NCI-H82 (cell line): ENCODE measurements at regions not wholly inside any gene's neighbourhood (a gene's known extent, or its start where the extent isn't known, plus 50 kb on each side); places are given as distances from the start of the nearest gene placed in this dataset.

ENCODE experiments used
- DNase-seq: peaks from one replicate; lab custom pipeline; 2025; lab: John Stamatoyannopoulos, UW

DNA sequence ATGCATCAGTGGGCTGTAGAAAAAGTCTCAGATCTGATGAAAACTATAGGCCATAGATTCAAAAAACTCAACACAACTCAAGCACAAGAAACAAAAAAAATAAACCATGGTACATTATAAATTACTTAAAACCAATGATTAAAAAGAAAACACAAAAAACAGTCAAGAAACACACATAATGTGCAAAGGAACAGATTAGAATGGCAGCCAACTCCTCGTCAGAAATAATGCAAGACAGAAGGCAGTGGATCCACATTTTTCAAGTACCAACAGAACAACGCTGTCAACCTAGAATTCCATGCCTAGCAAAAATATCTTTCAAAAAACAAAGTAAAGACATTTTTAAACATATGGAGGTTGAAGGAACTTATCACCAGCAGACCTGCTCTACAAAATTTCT, 69.7 kb downstream of the PSMB1 start:
- DNase-seq: no peak

DNA sequence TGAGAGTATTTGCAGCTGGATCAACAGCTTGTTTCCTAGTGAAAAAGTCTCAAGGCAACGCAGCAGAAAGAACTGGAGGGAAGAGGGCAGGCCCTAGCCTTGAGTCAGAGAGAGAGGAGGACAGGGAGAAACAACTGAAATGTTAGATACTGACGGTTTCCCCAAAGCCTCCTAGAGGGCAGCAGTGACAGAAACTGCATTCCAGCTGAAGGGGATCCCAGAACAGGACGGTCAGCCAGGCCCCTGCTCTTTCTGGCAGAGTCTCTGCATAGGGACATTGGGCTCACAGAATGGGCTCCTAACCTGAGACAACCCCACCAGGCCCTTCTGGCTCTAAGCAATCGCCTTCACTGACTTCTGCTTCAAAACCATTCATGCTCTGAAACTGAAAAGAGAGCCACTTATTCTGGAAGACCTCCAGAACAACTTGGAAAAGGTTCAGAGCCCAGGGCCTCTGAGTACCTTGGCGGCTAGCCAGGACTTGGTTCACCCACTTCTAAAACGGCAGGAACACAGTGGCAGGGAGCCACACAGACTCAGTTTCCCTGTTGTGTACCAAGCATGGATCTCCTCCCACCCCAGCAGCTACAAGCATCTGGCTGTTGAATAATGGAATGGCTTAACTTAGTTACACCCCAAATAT, 72.9 kb downstream of the PSMB1 start:
- no peak for DNase-seq

GRCh38 chr6:170476360-170476759, 76.7 kb downstream of the PSMB1 start:
- no peak for DNase-seq

GRCh38 chr6:170475118-170475517, 78.0 kb downstream of the PSMB1 start:
- no peak for DNase-seq

GRCh38 chr6:170473801-170474200, 79.3 kb downstream of the PSMB1 start:
- no peak for DNase-seq

DNA sequence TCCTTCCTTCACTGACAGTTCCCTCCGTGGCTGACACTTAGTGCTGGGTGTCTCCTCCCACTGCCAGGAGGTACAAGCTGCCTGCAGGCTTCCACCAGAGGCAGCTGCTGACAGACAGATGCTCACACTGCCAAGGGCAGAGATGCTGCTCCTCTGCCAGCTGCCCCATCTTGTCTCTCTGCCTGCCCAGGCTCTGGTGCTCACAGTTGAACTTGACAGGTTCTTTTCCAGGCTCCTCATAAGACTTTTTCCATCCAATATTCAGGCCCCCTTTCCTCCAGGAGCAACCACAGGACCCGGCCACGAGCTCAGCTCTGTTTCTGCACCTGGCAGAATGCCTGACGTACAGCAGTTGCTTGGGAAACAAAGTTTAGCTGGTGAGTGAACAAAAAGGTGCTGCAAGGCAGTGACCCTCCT, 79.8 kb downstream of the PSMB1 start:
- peak; percentile 54 for DNase-seq

GRCh38 chr6:170471491-170471890, 81.6 kb downstream of the PSMB1 start:
- no peak for DNase-seq

DNA sequence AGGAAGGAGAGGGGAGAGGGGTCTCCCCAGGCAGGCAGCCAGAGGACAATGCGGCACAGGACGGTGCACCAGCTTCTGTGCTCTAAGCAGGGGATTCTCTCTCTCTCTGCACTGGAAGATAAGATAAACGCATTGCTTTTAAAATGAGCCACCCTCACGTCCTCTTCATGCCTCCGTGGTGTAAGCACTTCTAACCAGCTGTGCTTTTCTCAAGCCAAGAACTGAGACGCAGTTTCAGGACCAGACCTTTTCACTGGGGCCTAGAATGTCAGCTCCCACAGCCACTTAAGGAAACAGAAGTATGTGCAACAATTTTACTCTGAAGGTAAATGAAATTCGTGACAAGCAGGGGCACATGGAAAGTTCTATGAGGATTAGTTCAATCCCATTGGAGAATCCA, 82.4 kb downstream of the PSMB1 start:
- DNase-seq: no peak

DNA sequence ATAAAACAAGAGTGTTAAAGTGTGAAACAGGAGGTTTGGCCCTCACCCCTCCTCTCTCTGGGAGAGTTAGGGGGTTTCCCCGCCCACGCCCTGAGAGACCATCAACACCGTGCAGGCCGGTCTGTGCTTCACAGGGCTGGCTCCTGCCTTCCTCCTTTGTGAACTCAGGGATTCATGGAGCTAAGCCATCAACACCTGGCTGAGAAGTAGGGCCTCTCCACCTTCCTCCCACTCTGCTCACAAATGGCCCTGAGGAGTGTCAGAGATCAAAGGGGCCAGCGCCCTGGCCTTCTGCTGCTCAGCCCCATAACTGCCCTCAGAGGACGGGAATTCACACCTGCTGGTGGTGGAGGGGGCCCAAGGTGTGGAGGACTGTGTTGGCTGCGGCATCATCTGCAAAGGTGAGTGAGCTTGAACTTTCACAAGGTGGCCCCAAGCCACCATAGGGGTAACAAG, 88.6 kb downstream of the PSMB1 start:
- DNase-seq: no peak

DNA sequence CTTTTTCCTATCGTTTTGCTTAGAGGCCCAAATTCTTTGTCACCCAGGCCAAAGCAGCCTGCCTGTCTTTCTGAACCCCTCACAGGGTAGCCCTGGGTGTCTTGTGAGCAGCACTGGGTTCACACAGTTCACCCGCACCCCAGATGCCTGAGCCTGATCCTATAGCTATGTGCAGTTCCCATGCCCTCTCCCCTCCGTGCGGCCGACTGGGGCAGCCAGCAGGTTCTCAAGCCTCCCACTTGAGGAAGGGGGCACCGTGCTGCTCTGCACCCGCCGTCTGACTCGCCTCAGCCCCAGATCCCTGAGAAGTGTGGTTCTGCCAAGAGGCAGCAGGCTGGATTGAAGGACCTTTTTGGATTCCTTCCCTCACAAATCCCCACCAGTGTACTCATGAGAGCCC, 89.0 kb downstream of the PSMB1 start:
- DNase-seq: no peak

DNA sequence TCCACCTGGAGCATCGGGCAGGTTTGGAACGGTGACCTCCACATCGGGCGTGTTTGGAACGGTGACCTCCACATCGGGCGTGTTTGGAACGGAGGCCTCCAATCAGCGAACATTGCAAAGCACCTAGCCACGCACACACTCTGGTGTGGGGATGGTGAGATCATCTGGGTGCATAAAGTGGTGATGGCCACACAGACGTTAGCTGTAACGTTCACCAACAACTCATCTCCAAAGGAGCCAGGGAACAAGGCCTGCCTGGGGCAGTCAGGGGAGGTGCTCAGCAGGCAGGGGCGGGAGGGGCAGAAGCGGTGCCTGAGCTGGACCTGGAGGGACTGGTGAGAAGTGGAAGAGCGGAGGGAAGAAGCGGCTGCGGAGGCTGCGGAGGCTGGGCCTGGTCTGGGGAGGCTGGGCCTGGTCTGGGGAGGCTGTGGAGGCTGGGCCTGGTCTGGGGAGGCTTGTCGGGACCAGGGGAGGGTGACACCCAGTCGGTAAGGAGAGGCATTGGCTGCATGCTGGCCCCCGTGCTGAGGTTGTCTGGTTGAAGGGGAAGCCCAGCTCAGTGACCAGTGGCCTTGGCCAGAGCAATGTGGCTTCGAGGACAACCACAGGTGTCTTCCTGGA, 89.9 kb downstream of the PSMB1 start:
- DNase-seq: no peak

DNA sequence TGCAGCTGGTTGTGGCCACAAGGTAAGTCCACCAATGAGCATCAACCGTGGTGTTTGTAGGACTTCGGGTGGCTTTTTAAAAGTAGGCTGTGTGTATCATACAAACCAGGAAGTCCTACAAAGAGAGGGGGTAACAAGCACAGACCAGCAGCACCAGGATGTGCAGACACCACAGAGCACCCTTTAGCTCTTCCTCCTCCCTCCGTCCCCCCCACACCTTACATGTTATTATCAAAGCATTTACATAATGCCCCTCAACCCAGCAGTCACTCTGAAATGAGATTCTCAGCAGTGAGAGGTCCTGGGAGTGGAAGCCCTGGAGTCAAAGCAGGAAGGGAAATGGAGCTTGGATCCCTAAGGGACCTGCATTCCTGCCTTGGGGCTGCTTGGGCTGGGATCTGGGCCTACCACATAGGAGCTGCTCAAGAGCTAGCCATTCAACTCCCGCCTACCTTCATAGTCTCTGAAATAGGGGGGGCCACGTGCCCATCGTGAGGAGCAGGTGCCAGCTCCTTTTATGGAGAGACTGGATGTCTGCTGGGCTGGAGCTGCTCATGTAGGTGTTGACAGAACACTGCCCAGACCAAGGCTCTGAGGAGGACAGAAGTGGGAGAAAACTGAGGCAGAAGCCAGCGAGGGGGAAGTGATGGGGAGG, 90.6 kb downstream of the PSMB1 start:
- DNase-seq: no peak

DNA sequence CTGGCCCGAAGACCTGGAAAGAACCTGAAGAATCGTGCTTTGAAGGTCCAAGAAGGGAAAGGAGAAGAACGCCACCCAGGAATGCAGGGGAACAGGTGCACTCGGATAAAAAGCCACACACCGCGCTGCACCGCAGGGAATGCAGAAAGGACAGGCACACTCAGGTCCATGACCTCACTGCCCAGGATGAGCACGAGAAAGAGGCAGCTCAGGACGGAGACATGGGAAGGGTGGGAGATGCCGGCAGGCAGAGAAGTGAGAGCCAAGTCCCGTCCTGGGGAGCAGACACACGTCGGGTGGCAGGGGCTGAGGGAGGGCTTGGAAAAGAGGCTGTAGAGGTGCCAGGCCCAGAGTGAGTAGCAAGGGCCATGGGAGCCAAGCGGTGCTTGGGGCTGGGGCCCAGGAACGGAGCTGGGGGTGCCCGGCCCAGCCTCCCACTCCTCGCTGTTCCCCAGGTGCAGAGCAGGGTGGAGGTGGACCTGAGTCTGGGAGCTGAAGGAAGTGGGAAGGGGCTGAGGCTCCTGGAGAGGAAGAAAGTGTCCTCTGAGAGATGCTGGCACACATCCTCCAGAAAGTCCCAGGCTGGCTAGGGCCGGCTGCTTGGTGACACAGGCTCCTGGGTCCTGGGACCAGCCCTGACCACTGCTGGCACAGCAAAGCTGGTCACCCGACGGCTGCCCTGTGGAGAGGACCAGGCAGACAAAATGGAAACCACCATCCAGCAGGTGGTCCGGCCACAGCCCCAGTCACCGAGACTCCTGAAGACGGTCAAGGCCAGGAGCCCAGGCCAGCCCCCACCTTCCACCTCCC, 91.3 kb downstream of the PSMB1 start:
- DNase-seq: no peak

- DNase-seq: no peak
Observed at GRCh38 chr6:170461111-170461510, 92.0 kb downstream of the PSMB1 start.

DNA sequence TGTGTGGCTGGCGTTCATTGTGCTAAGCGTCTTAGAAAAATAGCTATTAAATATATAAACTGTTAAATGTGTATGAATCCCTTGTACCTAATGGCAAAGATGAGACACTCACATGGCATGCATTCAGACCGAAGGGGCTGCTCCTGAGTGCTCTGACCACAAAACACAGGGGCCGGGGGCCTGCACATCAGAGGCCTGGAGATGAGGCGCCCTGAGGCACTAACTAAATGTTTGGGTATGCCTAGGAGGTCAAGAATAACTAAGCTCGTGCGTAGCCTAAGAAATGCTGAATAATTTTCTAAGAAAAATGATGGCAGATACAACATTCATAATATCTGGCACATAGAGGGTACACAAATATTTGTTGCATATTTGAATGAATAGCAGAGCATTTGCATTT, 92.5 kb downstream of the PSMB1 start:
- DNase-seq: no peak

GRCh38 chr6:170459451-170459850, 93.7 kb downstream of the PSMB1 start:
- DNase-seq: no peak

DNA sequence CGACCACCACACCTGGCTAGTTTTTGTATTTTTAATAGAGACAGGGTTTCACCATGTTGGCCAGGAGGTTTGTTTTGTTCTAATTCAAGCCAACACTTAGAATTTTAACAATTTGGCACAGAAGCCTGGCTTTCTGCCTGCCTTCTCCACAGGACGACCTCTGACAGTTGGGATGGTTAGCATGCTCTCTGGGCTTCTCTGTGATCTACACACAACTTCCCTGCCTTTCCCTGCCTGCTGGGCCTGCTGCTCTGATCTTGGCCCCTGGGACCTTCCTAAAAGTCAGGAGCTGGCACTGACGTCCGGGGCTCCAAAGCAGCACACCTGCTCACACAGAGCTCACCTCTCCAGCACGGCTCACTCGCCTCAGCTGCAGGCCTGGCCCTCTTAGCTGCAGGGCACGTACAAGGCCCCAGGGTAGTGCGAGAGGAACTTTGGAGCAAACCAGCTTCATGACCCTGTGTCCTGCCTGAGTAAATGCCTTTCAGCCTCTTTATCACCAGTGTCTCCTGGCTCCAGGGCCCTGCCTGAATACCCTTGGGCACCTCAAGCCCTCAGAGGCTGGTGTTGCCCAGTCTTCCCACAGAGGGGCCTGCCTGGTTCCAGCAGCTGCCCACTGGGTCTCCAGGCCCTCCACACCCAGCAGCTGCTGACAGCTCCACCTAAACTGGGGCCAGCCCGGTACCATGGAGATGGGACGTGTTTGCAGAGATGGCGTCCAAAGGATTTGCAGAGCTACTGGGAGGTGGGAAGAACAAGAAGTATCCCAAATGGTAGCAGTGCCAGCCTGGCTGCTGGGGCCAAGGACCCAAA, 96.0 kb downstream of the PSMB1 start:
- no peak for DNase-seq
